GM21528 (cell line): ENCODE measurements at regions not wholly inside any gene's neighbourhood (a gene's known extent, or its start where the extent isn't known, plus 50 kb on each side); places are given as distances from the start of the nearest gene placed in this dataset.
A peak's percentile ranks its signal among the peaks of the same experiment; 100 is the strongest.

Source experiments
- ATAC-seq: cut with Tn5 transposase; IDR thresholded peaks from one replicate; pipeline ENCODE4 v1.9.1; 2021; ENCODE audit warnings: mild to moderate bottlenecking, moderate library complexity; ENCODE audit not compliant: unreplicated experiment, low FRiP score

- no peak for ATAC-seq
Measured at GRCh38 chr3:159923956-159924355, 64.7 kb upstream of the IL12A start.

- no peak for ATAC-seq
Measured at GRCh38 chr3:159924411-159924810, 64.2 kb upstream of the IL12A start.

- ATAC-seq = no peak
Measured at GRCh38 chr3:159925248-159925647, 63.4 kb upstream of the IL12A start.

DNA sequence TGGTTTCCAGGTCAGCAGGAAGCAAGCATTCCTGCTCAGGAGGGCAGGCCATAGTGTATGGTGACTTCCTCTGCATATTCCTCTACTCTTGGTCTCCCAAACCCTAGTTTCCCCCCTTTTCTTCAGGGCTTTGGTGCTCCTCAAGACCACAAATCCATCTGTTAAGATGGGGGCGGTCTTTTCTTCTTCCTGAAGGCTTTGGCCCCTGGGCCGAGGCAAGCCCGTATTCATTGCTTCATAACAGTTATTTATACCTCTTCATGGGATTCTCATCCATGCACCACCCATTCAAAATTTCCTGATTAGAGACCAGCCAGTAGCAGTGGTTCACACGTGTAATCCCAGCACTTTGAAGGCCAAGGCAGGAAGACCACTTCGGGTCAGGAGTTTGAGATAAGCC is 62.1 kb upstream of the IL12A start:
- no peak for ATAC-seq

GRCh38 chr3:159928071-159928491 is 60.6 kb upstream of the IL12A start:
- ATAC-seq = no peak

GRCh38 chr3:159928666-159929065 is 60.0 kb upstream of the IL12A start:
- ATAC-seq = no peak

DNA sequence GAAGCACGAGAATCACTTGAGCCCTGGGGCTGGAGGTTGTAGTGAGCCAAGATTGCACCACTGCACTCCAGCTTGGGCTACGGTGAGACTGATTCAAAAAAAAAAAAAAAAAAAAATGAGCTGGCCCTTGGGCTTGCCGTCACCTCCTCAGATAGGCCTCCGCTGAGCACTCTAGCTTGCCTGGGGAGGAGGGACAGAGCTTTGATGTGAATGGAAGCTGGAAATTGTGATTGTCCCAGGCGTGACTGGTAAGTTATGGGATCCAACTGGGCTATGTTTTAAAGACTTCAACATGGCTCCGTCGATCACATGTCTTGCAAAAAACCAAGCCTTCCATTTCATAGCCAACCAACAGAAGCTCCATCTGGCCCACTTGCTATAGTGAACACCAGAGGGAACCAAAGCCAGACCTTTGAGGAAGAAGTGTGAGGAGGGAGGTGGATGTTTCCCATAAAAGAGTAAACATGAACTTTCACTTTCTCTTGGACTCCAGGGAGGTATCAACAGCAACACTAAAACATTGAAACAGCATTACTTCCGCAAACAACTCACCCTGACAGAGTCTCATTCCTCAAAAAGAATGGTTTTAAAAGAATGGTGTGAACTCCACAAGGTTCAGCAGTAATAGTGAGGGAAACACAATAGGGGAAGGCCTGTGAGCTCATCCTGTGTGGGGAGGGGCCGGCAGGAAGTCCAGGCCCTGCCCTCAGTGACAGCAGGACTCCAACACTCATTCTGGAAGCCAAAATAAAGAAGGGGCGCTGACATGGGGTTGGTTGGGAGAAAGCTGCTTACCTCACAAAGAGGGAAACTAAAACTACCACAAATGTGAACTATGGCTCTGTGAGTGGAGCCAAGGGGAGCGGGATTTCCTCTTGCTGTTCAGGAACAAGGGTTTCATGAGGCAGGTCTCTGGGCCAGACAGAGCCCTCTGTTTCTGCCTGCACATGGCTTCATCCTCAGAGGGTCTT is 59.2 kb upstream of the IL12A start:
- peak; percentile 71 for ATAC-seq

GRCh38 chr3:159934216-159934615 is 54.4 kb upstream of the IL12A start:
- no peak for ATAC-seq

- no peak for ATAC-seq
Measured at GRCh38 chr3:159936541-159936940, 52.1 kb upstream of the IL12A start.

GRCh38 chr3:159937561-159938166 is 51.0 kb upstream of the IL12A start:
- no peak for ATAC-seq

DNA sequence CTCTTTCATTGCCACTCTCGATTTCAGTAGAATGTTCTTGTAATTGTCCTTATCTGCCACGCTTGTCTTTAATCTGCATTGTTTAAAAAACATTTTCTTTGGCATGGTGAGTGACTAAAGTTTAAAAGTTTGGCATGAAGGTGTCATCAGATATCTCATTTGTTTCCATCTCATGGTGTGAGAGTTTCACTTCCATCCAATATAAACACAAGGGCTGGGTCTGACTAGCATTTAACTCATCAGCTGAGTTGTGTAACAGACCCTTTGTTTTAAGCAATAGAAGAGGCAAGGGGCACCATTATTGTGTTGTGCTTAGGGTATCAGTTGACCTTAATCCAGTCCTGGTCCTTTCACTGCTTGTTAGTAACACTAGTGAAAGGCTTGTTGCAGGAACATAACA is 49.9 kb upstream of the IL12A start:
- no peak for ATAC-seq
